ENCODE measurements at regions not wholly inside any gene's neighbourhood (a gene's known extent, or its start where the extent isn't known, plus 50 kb on each side); places are given as distances from the start of the nearest gene placed in this dataset.
"Not testable (repeated sequence)": the region's sequence is repeated elsewhere in the genome, so short reads cannot be mapped to it uniquely, and the experiment has no call there.

GRCh38 chr19:13680708-13681360 is 83.5 kb upstream of the MRI1 start:
- TF ChIP-seq ZNF737 (CRISPR knock-in tag; IDR thresholded peaks at IDR 0.05; ENCODE audit: borderline replicate concordance); RBAK (CRISPR knock-in tag; IDR thresholded peaks at IDR 0.05); MYC (CRISPR knock-in tag; IDR thresholded peaks at IDR 0.05; ENCODE audit: borderline replicate concordance); ZSCAN20 (CRISPR knock-in tag; IDR thresholded peaks at IDR 0.05; ENCODE audit: borderline replicate concordance); DNMT3B (CRISPR knock-in tag; conservative IDR thresholded peaks at IDR 0.05); FOXM1 (CRISPR knock-in tag; IDR thresholded peaks at IDR 0.05); ATF1 (CRISPR knock-in tag; IDR thresholded peaks at IDR 0.05); JUND (CRISPR knock-in tag; IDR thresholded peaks at IDR 0.05): not testable (repeated sequence)

Measured in HepG2 (cell line).